Ovary (tissue), 7 donors: ENCODE measurements at regions not wholly inside any gene's neighbourhood (a gene's known extent, or its start where the extent isn't known, plus 50 kb on each side); places are given as distances from the start of the nearest gene placed in this dataset.

Experiments
- DNase-seq, 5 donors: peaks; one replicate each; pipeline ENCODE4 v3.0.0-alpha.2; 2019 to 2020
- H3K27ac ChIP-seq, 2 donors: fragments of 200-600 bp; one replicate each; pipeline versions ENCODE4 v1.5.1 to v1.8.0; 2019 to 2022
- H3K27me3 ChIP-seq: fragments of 200-600 bp; one replicate; pipeline ENCODE4 v1.8.0; 2022
- H3K36me3 ChIP-seq: fragments of 200-600 bp; sonication (generic); one replicate; pipeline ENCODE4 v1.5.1; 2019
- H3K4me1 ChIP-seq: one replicate; pipeline ENCODE4 v1.8.1; 2013; ENCODE audit warnings: mild to moderate bottlenecking, moderate library complexity; ENCODE audit not compliant: insufficient read depth
- H3K4me3 ChIP-seq: fragments of 200-600 bp; sonication (generic); one replicate; pipeline ENCODE4 v1.5.1; 2017
- H3K9me3 ChIP-seq, 2 donors: fragments of 200-600 bp in 1 of 2; sonication (generic) in 1 of 2; one replicate each; pipeline versions ENCODE4 v1.5.1 to v1.8.1; 2013 to 2019; ENCODE audit warnings: mild to moderate bottlenecking in 1 of 2, moderate library complexity in 1 of 2
- EP300 ChIP-seq: sonication (generic); formaldehyde crosslinking; IDR thresholded peaks from one replicate; pipeline ENCODE4 v1.6.1; 2017; ENCODE audit warnings: antibody characterized with exemption
- POLR2A ChIP-seq: fragments of 450-650 bp; IDR thresholded peaks from one replicate; pipeline ENCODE4 v1.6.1; 2017; ENCODE audit warnings: antibody characterized with exemption, mild to moderate bottlenecking, moderate library complexity
- WGBS, 3 donors: extraction: QIAGEN DNeasy Blood & Tissue Kit in 1 of 3; methylation state at CpG; one replicate each; pipeline versions ENCODE4 v1.1.5 to v1.1.7; 2013 to 2017; 5-methylcytosine and 5-hydroxymethylcytosine counted together
- intact Hi-C, 4 donors: fragments of 100-400 bp; cut with DNase I; formaldehyde crosslinking; loops; one replicate each; pipeline versions ENCODE4 v1.11.0 to v1.15.1; 2022 to 2023
- TF ChIP-seq, protein P1 (sequence below), 3 donors: fragments of 450-650 bp in 2 of 3; fragments of 200-600 bp in 1 of 3; IDR thresholded peaks; one replicate each; pipeline versions ENCODE4 v1.5.1 to v1.8.0; 2016 to 2022; ENCODE audit warnings: antibody characterized with exemption in 3 of 3, mild to moderate bottlenecking in 1 of 3
- donor health status: DM: no; HTN: no; CAD: no; lungs with moderate emphysema.
- donor health status: DM: no; HTN: no; CAD: no.
- donor health status: Bipolar disorder and iron deficiency.
- donor health status: DM: no; HTN: no; CAD: no.
- donor health status: DM: yes; HTN: yes; CAD: no.

DNA sequence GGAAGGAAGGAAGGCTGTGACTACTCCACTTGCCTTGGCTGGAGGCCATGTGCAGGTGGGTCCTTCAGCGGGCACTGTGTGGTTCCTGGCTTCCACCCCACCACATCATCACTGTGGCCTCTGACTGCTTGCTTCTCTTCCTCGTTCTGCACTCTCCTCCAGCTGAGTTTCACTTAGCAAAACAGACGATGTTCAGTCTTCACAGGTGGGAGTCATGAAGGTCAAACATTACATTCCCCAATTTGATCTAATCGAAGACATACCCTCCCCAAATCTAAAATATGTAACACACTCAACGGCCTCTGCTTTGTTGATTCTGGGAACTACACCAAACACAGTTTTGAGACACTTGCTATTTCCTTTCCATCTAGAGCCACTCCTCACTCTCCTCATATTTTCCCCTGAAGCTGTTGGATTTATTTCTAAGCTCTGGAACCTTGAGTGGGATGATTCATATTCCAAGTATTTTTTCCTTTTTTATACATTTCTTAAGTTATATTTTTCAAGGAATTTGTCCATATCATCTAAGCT is 132.5 kb upstream of the FOXA2 start:
- H3K9me3 ChIP-seq = no peaks in the 10 kb centered on the region
- H3K4me3 ChIP-seq = no peak overlapping the region
- no peak for TF ChIP-seq EP300
- TF ChIP-seq, protein P1, sequence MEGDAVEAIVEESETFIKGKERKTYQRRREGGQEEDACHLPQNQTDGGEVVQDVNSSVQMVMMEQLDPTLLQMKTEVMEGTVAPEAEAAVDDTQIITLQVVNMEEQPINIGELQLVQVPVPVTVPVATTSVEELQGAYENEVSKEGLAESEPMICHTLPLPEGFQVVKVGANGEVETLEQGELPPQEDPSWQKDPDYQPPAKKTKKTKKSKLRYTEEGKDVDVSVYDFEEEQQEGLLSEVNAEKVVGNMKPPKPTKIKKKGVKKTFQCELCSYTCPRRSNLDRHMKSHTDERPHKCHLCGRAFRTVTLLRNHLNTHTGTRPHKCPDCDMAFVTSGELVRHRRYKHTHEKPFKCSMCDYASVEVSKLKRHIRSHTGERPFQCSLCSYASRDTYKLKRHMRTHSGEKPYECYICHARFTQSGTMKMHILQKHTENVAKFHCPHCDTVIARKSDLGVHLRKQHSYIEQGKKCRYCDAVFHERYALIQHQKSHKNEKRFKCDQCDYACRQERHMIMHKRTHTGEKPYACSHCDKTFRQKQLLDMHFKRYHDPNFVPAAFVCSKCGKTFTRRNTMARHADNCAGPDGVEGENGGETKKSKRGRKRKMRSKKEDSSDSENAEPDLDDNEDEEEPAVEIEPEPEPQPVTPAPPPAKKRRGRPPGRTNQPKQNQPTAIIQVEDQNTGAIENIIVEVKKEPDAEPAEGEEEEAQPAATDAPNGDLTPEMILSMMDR (IDR thresholded peaks at IDR 0.05) = no peak
- TF ChIP-seq POLR2A = no peak
- WGBS, 3 donors = 5 to 16% (median 11%) methylated on average over 5 of the region's 5 CpGs
- no peak overlapping the region for H3K27ac ChIP-seq
- H3K4me1 ChIP-seq = peaks cover 7% of the 10 kb centered on the region
- intact Hi-C loops = no loop called here
- no peaks in the 10 kb centered on the region for H3K36me3 ChIP-seq
- no peaks in the 10 kb centered on the region for H3K27me3 ChIP-seq
- no peak for DNase-seq

DNA sequence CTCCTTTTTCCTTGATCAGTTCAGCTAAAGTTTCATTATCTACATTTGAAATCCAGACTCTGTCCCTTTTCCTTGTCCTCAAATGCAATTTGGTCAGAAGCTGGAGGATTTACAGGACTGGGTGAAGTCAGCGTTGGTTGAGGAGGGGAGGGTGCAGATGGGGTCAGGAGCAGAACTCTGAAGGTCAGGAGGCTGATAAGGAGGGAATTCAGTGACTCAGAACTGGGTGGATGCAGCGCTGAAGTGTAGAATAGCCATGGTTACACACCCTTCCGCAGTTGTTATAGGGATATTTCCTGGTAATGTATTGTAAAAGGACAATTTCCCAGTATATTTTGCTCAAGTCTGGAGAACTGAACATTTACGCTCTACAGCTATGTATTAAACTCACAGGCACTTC is 133.1 kb upstream of the FOXA2 start:
- no peak overlapping the region for H3K27ac ChIP-seq
- no peaks in the 10 kb centered on the region for H3K27me3 ChIP-seq
- no peaks in the 10 kb centered on the region for H3K36me3 ChIP-seq
- DNase-seq = no peak
- TF ChIP-seq EP300 = no peak
- no peak for TF ChIP-seq POLR2A
- TF ChIP-seq, protein P1 (IDR thresholded peaks at IDR 0.05) = no peak
- intact Hi-C loops = no loop called here
- H3K9me3 ChIP-seq = no peaks in the 10 kb centered on the region
- no peak overlapping the region for H3K4me3 ChIP-seq
- peaks cover 7% of the 10 kb centered on the region for H3K4me1 ChIP-seq
- 28 to 49% (median 48%) methylated on average over 4 of the region's 4 CpGs for WGBS, 3 donors

DNA sequence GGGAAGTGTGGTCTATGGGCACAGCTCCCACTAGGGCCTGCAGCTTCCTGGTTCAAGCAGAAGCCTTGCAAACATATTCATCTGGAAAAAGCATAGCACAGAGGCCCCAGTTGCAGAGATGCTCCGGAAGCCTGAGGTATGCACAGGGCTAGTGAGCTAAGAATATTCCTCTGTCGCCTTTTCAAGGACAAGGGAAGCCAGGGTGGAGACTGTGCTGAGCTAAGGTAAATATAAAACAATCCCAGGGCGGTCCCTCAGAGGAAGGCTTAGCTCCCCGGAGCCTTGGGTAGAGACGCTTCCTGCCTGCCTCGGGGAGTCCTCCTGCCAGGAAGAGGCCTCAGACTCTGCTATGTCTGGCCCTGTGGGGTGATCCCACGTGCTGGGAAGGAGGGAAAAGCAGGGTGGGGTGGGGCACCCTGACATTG is 134.8 kb upstream of the FOXA2 start:
- DNase-seq = no peak
- WGBS, 3 donors = 10 to 32% (median 12%) methylated on average over 7 of the region's 7 CpGs
- intact Hi-C loops = no loop called here

DNA sequence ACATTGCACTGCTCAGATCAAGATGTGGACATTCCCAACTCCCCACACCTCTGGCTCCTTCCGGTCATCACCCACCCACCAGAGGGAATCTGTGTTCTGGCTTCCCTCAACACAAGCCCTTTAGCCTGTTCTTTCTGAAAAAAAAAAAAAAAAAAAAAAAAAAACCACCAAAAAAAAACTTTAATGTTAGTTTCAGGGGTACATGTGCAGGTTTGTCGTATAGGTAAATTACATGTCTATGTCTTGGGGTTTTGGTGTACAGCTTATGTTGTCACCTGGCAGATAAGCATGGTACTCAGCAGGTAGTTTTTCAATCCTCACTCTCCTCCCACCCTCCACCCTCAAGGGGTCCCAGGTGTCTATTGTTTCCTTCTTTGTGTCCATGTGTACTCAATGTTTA is 135.8 kb upstream of the FOXA2 start:
- Histone ChIP-seq H3K36me3 (no peaks in the 10 kb centered on the region), H3K4me1 (peaks cover 7% of the 10 kb centered on the region), H3K27me3 (no peaks in the 10 kb centered on the region), H3K9me3 (no peaks in the 10 kb centered on the region), H3K4me3 (no peak overlapping the region), H3K27ac (no peak overlapping the region)
- no peak for DNase-seq
- 84 to 88% (median 85%) methylated on average over 2 of the region's 2 CpGs for WGBS, 3 donors
- TF ChIP-seq, protein P1 (IDR thresholded peaks at IDR 0.05) = no peak
- TF ChIP-seq POLR2A (no peak), EP300 (no peak)
- intact Hi-C loops = no loop called here

More for the DNA sequence above, 134.8 kb upstream of the FOXA2 start:
- Histone ChIP-seq H3K27me3 (no peaks in the 10 kb centered on the region), H3K9me3 (no peaks in the 10 kb centered on the region), H3K4me1 (peaks cover 7% of the 10 kb centered on the region), H3K36me3 (no peaks in the 10 kb centered on the region), H3K27ac (no peak overlapping the region), H3K4me3 (no peak overlapping the region)
- no peak for TF ChIP-seq EP300
- TF ChIP-seq, protein P1 (IDR thresholded peaks at IDR 0.05) = no peak
- no peak for TF ChIP-seq POLR2A
